Ovary (tissue), 3 donors: ENCODE measurements at regions not wholly inside any gene's neighbourhood (a gene's known extent, or its start where the extent isn't known, plus 50 kb on each side); places are given as distances from the start of the nearest gene placed in this dataset.

ENCODE experiments used
- POLR2A ChIP-seq: fragments of 450-650 bp; IDR thresholded peaks from one replicate; pipeline ENCODE4 v1.6.1; 2017; ENCODE audit warnings: antibody characterized with exemption, mild to moderate bottlenecking, moderate library complexity
- TF ChIP-seq, protein P1 (sequence below), 3 donors: fragments of 450-650 bp in 2 of 3; fragments of 200-600 bp in 1 of 3; IDR thresholded peaks; one replicate each; pipeline versions ENCODE4 v1.5.1 to v1.8.0; 2016 to 2022; ENCODE audit warnings: antibody characterized with exemption in 3 of 3, mild to moderate bottlenecking in 1 of 3
- donor health status: DM: no; HTN: no; CAD: no.

DNA sequence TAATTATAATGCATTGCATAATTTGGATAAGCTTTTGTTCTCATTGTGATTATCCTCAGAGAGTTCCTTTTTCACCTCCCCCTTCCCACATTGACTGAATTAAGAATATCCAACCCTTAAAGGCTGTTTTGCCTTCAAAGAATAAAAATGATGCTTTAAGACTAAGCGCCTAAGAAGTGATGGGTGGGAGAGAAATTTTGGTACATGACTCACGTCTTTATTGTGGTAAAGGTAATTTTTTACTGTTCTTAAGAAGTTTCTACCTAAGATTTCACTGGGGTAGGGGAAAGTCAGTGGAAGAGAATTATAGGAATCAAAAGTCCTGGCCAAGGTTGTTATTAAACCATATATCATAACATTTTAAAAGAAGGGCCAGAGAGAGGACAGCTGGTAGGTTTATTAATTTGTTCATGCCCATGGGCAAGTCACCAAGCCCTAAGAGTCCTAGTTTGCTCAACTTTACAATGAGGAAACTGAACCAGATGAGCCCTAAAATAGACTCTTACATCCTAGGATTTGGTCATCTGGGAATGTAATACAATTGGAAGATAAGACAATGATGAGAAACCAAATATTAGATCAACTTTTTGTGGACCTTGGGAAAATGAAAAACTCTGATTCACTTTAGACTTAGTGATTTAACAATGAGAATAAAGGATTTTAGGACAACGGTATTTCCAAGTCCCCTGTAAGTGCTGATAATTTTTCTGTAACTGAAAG, 101.1 kb upstream of the RASGRP1 start:
- TF ChIP-seq, protein P1, sequence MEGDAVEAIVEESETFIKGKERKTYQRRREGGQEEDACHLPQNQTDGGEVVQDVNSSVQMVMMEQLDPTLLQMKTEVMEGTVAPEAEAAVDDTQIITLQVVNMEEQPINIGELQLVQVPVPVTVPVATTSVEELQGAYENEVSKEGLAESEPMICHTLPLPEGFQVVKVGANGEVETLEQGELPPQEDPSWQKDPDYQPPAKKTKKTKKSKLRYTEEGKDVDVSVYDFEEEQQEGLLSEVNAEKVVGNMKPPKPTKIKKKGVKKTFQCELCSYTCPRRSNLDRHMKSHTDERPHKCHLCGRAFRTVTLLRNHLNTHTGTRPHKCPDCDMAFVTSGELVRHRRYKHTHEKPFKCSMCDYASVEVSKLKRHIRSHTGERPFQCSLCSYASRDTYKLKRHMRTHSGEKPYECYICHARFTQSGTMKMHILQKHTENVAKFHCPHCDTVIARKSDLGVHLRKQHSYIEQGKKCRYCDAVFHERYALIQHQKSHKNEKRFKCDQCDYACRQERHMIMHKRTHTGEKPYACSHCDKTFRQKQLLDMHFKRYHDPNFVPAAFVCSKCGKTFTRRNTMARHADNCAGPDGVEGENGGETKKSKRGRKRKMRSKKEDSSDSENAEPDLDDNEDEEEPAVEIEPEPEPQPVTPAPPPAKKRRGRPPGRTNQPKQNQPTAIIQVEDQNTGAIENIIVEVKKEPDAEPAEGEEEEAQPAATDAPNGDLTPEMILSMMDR (IDR thresholded peaks at IDR 0.05): no peak
- TF ChIP-seq POLR2A: no peak
